Left colon (tissue), 2 donors: ENCODE measurements at regions not wholly inside any gene's neighbourhood (a gene's known extent, or its start where the extent isn't known, plus 50 kb on each side); places are given as distances from the start of the nearest gene placed in this dataset.
"Not testable (repeated sequence)": the region's sequence is repeated elsewhere in the genome, so short reads cannot be mapped to it uniquely, and the experiment has no call there.

Experiments
- ATAC-seq: fragments of 200-7000 bp; cut with Tn5 transposase; one replicate; pipeline ENCODE4 v1.9.1; 2020; ENCODE audit warnings: mild to moderate bottlenecking, moderate library complexity
- DNase-seq, 2 donors: peaks; one replicate each; pipeline ENCODE4 v3.0.0-alpha.2; 2020
- intact Hi-C, 2 donors: fragments of 100-400 bp; cut with DNase I in 1 of 2; cut with micrococcal nuclease in 1 of 2; formaldehyde crosslinking; loops; one replicate each; pipeline versions ENCODE4 v1.11.2 to v1.14.0; 2022; cut with DNase I, micrococcal nuclease
- donor health status: DM: no; HTN: no; CAD: no.
- donor health status: DM: yes; HTN: yes; CAD: no.

DNA sequence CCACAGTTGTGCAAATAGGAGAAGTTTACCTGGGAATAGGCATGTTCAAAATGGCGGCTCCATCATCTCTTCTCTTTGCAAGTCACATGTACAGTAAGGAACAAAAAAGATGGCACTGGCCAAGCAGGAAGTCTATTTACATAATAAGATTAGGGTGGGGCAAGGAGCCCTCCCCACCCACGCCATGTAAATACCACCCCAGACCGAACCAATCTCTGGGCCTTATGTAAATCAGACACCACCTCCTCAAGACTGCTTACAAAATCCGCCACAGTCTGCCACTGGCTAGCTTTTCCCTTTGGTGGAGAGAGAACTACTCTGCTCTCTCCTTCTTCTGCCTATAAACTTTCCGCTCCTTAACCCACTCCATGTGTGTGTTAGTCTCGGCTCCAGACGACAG is 1496.3 kb downstream of the REEP3 start:
- ATAC-seq = no peak
- no peak for DNase-seq
- intact Hi-C loops = no loop called here

- ATAC-seq (no peak), DNase-seq (no peak)
- intact Hi-C loops = no loop called here
Observed at GRCh38 chr10:65024886-65025285, 1503.7 kb downstream of the REEP3 start.

GRCh38 chr10:65030263-65030662 is 1509.1 kb downstream of the REEP3 start:
- intact Hi-C loops = no loop called here
- DNase-seq (no peak), ATAC-seq (no peak)

DNA sequence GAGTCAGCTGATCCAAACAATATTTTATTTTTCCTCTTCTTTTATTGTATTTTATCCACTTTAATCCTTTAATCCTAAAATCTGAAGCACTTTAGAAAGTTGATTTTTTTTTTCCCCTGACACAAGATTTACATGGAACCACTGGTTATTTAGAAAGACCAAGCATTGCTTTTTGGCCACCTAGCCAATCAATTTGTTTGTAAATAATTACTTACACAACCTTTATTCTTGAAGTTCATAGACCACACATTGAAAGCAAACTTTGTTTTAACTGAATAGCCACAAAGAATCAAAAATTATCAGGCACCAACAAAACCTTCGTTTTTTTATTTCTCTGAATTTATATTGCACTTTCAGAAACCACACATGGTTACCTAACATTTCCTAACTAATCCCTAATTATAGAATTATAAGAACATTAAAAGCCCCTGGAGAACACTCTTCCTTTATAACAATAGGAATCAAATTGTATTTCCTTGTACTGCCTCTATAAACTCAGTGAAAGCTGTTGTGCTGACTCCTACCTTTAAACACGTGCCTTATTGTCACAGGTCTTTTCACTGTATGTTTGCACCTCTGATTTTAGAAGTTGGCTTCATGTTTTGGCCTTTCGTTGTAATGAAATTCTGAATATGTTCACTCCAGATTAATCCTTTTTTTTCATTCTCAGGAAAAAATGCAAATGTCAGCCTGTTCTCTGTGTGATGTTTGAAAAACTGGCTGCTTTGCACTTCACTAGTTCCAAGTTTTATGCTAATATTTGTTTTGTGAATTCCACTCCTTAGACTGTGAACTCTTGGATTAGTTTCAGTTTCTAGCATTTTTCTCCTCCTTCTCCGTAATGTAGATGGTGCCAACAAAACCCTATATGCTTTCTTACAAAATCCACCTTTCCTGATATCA is 1511.9 kb downstream of the REEP3 start:
- ATAC-seq (peak; percentile 94), DNase-seq (no peak)
- intact Hi-C loops = no loop called here

- ATAC-seq = peak; percentile 61
- intact Hi-C loops = no loop called here
- DNase-seq = peak; percentile 17 to 30
Observed at GRCh38 chr10:65033957-65034356, 1512.8 kb downstream of the REEP3 start.

GRCh38 chr10:65040796-65041195 is 1519.6 kb downstream of the REEP3 start:
- ATAC-seq = no peak

GRCh38 chr10:65041307-65041706 is 1520.1 kb downstream of the REEP3 start:
- ATAC-seq = no peak
- no peak for DNase-seq
- intact Hi-C loops = no loop called here

More at GRCh38 chr10:65040796-65041195, 1519.6 kb downstream of the REEP3 start:
- intact Hi-C loops = no loop called here
- DNase-seq = no peak

DNA sequence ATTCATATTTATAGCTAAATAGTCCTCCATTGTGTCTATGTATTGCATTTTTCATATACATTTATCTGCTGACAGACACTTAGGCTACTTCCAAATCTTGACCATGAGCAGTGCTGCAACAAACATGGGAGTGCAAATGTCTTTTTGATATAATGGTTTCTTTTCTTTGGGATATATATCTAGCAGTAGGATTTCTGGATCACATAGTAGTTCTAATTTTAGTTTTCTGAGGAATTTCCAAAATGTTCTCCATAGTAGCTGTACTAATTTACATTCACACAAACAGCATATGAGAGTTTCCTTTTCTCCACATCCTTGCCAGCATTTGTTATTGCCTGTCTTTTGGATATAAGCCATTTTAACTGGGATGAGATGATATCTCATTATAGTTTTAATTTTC is 1521.3 kb downstream of the REEP3 start:
- intact Hi-C loops = no loop called here
- no peak for DNase-seq
- no peak for ATAC-seq

- intact Hi-C loops = no loop called here
- DNase-seq = no peak
- peak; percentile 31 for ATAC-seq
Observed at GRCh38 chr10:65046831-65047230, 1525.6 kb downstream of the REEP3 start.

GRCh38 chr10:65052111-65052510 is 1530.9 kb downstream of the REEP3 start:
- DNase-seq, intact Hi-C loops, ATAC-seq: not testable (repeated sequence)

- ATAC-seq, DNase-seq, intact Hi-C loops: not testable (repeated sequence)
Observed at GRCh38 chr10:65053397-65053796, 1532.2 kb downstream of the REEP3 start.

DNA sequence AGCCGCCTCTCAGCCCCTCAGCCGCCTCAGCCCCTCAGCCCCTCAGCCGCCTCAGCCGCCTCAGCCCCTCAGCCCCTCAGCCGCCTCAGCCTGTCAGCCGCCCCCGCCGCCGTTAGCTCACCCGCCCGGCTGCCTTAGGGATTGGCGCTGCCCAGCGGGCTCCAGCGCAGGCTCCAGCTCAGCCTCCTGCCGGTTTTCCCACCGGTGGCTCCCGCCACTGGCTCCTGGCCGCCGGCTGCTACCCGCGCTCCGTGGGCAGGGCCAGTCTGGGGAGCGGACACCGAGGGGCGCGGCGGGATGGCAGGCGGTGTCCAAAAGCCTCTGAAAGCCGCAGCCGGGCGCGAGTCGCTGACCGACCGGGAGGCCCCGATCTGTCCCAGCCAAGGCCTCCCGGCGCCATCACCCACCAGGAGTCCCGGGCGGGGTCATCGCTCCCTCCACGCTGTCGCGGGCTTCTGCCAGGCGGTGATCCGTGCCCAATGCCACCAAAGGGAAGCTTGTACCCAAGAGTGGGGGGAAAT is 1532.7 kb downstream of the REEP3 start:
- ATAC-seq, DNase-seq, intact Hi-C loops: not testable (repeated sequence)

DNA sequence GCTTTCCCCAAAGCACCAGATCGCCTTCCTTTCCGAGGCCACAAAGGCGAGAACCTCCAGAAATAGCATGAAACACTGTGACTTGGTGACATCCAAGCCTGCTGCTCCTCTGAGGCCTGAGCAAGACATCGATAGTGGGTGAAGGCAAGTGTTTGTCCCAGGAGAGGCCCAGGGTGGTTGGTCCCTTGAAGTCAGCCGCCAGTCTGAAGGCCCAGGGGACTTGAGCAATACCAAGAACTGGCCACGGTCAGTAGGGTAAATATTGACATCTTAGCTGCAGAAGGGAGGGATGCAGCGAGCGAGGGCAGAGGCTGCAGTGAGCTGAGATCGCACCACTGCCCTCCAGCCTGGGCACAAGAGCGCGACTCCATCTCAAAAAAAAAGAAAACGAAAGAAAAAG is 1533.5 kb downstream of the REEP3 start:
- ATAC-seq, intact Hi-C loops, DNase-seq: not testable (repeated sequence)

- no peak for DNase-seq
- no peak for ATAC-seq
- intact Hi-C loops = no loop called here
Observed at GRCh38 chr10:65065278-65065677, 1544.1 kb downstream of the REEP3 start.

DNA sequence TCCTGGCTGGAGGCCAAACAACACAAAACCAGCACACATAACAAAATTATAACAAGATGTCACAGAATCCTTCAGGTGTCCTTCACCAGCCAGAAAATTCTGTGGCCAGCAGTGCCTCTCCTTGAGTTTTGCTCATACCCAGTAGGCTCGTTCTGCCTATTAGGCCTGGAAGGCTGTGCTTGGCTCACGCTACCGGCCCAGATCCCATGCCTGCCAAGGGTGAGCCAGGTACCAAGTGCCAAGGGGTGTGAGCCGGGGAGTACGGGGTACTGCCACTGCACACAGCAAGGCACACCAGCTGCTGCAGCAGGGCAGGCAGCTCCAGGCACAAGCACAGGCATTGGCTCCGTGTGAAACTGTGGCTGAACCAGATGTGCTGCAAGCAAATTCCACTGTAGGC is 1562.0 kb downstream of the REEP3 start:
- ATAC-seq (no peak), DNase-seq (no peak)
- intact Hi-C loops = no loop called here

GRCh38 chr10:65090991-65091390 is 1569.8 kb downstream of the REEP3 start:
- DNase-seq = no peak
- intact Hi-C loops = no loop called here
- ATAC-seq = no peak

DNA sequence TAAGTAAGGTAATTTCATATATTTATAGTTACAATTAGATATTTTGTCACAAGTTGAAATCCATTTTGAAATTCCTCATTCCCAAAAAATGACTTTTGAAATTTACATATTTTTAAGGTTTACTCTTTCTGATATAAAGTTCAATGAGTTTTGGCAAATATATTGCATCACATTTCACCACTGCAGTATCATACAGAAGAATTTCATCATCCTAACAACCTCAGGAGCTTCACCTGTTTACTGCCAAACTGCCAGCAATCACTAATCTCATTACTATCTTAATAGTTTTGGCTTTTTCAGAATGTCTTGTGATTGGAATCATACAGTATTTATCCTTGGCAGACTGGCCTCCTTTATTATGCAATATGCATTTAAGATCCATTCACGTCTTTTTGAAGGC is 1578.9 kb downstream of the REEP3 start:
- DNase-seq (no peak), ATAC-seq (no peak)
- intact Hi-C loops = no loop called here

GRCh38 chr10:65100881-65101280 is 1579.7 kb downstream of the REEP3 start:
- ATAC-seq, intact Hi-C loops, DNase-seq: not testable (repeated sequence)

DNA sequence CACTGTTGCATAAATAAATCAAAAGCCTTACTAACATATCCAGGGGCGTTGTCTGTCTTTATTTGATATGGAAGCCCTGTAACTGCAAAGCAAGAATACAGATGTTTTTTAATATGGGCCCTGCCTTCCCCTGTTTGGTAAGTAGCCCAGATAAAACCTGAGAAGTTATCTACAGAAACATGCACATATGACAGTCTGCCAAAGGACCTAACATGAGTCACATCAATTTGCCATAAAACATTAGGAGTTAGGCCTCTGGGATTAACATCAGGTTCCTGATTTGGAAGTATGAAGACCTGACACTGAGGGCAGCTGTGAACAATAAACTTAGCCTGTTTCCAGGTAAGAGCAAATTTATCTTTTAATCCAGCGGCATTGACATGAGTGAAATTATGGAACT is 1588.8 kb downstream of the REEP3 start:
- DNase-seq = no peak
- intact Hi-C loops = no loop called here
- ATAC-seq = no peak

- ATAC-seq, DNase-seq, intact Hi-C loops: not testable (repeated sequence)
Observed at GRCh38 chr10:65111059-65111458, 1589.9 kb downstream of the REEP3 start.
